Loucy (cell line): ENCODE measurements at regions not wholly inside any gene's neighbourhood (a gene's known extent, or its start where the extent isn't known, plus 50 kb on each side); places are given as distances from the start of the nearest gene placed in this dataset.

Experiments used
- H2AFZ ChIP-seq: fragments of 200-600 bp; sonication (generic); 2 replicates; pipeline ENCODE4 v1.6.0; 2016; ENCODE audit warnings: antibody characterized with exemption, mild to moderate bottlenecking, low read length, moderate library complexity
- H3F3A ChIP-seq: fragments of 200-600 bp; 2 replicates; pipeline ENCODE4 v1.6.0; 2016; ENCODE audit warnings: antibody characterized with exemption, low read depth, mild to moderate bottlenecking
- H3K27me3 ChIP-seq: fragments of 200-600 bp; sonication (generic); 2 replicates; pipeline ENCODE4 v1.6.1; 2014; ENCODE audit warnings: low read length, mild to moderate bottlenecking; ENCODE audit not compliant: insufficient read depth, poor library complexity, severe bottlenecking
- H3K36me3 ChIP-seq: fragments of 200-600 bp; sonication (generic); 2 replicates; pipeline ENCODE4 v1.6.1; 2016; ENCODE audit warnings: low read length; ENCODE audit not compliant: insufficient read depth
- H3K4me1 ChIP-seq: fragments of 200-600 bp; sonication (generic); 2 replicates; pipeline ENCODE4 v1.5.1; 2014; ENCODE audit warnings: low read length, mild to moderate bottlenecking; ENCODE audit not compliant: insufficient read depth, poor library complexity, severe bottlenecking
- H3K4me2 ChIP-seq: fragments of 200-600 bp; sonication (generic); 2 replicates; pipeline ENCODE4 v1.6.0; 2014; ENCODE audit warnings: antibody characterized with exemption, low read length, low read depth, mild to moderate bottlenecking; ENCODE audit not compliant: poor library complexity, severe bottlenecking
- H3K4me3 ChIP-seq: fragments of 200-600 bp; sonication (generic); 2 replicates; pipeline ENCODE4 v1.5.1; 2014; ENCODE audit warnings: low read length, mild to moderate bottlenecking, mixed read lengths; ENCODE audit not compliant: poor library complexity, severe bottlenecking
- H3K79me2 ChIP-seq: fragments of 200-600 bp; sonication (generic); 2 replicates; pipeline ENCODE4 v1.6.1; 2014; ENCODE audit warnings: low read length; ENCODE audit not compliant: insufficient read depth
- H3K9ac ChIP-seq: fragments of 200-600 bp; sonication (generic); 2 replicates; pipeline ENCODE4 v1.6.0; 2014; ENCODE audit warnings: mild to moderate bottlenecking, low read depth, low read length, moderate library complexity; ENCODE audit not compliant: poor library complexity, severe bottlenecking
- H3K9me2 ChIP-seq: fragments of 200-600 bp; sonication (generic); replicated peaks from 2 replicates; pipeline ENCODE4 v1.6.1; 2016; ENCODE audit warnings: low read depth, low read length, mixed read lengths
- H3K9me3 ChIP-seq: fragments of 200-600 bp; sonication (generic); 2 replicates; pipeline ENCODE4 v1.6.1; 2014; ENCODE audit warnings: mild to moderate bottlenecking, antibody characterized with exemption, low read length, low read depth; ENCODE audit not compliant: insufficient read depth
- H4K20me1 ChIP-seq: fragments of 200-600 bp; sonication (generic); 2 replicates; pipeline ENCODE4 v1.6.0; 2014; ENCODE audit warnings: antibody characterized with exemption, low read length, mild to moderate bottlenecking; ENCODE audit not compliant: insufficient read depth, poor library complexity, severe bottlenecking
- CTCF ChIP-seq: fragments of 200-600 bp; sonication (generic); conservative IDR thresholded peaks from 2 replicates; pipeline ENCODE4 v1.5.1; 2014; ENCODE audit warnings: mild to moderate bottlenecking, antibody characterized with exemption, low read length
- EZH2phosphoT487 ChIP-seq: fragments of 200-600 bp; IDR thresholded peaks from 2 replicates; pipeline ENCODE4 v1.6.1; 2018; ENCODE audit warnings: antibody characterized with exemption, mild to moderate bottlenecking, moderate library complexity, borderline replicate concordance

DNA sequence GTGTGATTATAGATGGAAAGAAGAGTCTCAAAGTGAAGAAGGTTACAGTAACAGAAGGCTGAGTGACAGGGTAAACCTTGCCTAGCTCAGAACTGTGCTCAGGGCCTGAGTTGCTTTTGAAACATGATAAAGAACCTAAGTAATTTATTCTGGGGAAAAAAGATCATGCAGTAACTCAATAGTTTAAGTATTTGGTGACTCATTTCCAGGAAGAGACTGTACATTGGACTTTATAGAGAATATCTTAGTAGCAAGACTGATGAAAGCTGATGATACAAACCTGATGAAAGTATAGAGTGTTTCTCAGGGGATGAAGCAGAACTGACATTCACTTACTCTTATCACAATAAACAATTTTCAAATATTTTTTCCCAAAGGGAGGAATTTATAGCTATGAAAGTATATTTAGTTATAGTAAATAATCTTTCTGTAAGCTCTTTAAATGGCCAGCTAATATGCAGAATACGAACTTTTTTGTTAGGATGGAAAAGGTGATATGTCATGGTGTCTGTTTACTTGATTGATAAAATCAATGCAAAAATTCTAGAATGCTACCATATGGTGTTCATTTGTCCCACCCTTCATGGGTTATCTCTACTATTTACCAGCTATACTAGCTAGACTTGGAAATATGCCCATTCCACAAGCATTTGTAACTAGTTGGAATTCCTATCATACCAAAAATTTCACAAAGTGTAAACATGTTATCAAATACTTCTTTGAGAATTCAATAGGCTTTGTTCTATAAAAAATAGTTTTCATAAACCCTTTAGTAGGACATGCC is 1265.5 kb upstream of the ACVR2A start:
- no peak overlapping the region for H3K9ac ChIP-seq
- no peaks in the 10 kb centered on the region for H3K9me2 ChIP-seq
- no peaks in the 10 kb centered on the region for H3K36me3 ChIP-seq
- TF ChIP-seq CTCF (no peak), EZH2phosphoT487 (no peak)
- no peaks in the 10 kb centered on the region for H3K4me1 ChIP-seq
- H3K27me3 ChIP-seq = no peaks in the 10 kb centered on the region
- H3K4me3 ChIP-seq = no peak overlapping the region
- H3F3A ChIP-seq = no peaks in the 10 kb centered on the region
- no peak overlapping the region for H2AFZ ChIP-seq
- H4K20me1 ChIP-seq = no peaks in the 10 kb centered on the region
- no peak overlapping the region for H3K4me2 ChIP-seq
- H3K79me2 ChIP-seq = no peaks in the 10 kb centered on the region
- 0 out of 2 replicates have a peak, but pooled peaks cover 5% of the 10 kb centered on the region for H3K9me3 ChIP-seq

GRCh38 chr2:146576339-146577111 is 1268.3 kb upstream of the ACVR2A start:
- Histone ChIP-seq H3K9ac (no peak overlapping the region), H3F3A (no peaks in the 10 kb centered on the region), H3K9me2 (no peaks in the 10 kb centered on the region), H3K4me3 (no peak overlapping the region), H3K79me2 (no peaks in the 10 kb centered on the region), H3K4me1 (no peaks in the 10 kb centered on the region), H3K4me2 (no peak overlapping the region), H4K20me1 (no peaks in the 10 kb centered on the region), H2AFZ (no peak overlapping the region), H3K27me3 (no peaks in the 10 kb centered on the region), H3K36me3 (no peaks in the 10 kb centered on the region), H3K9me3 (0 out of 2 replicates have a peak, but pooled peaks cover 5% of the 10 kb centered on the region)
- no peak for TF ChIP-seq CTCF
- TF ChIP-seq EZH2phosphoT487 = no peak

- H2AFZ ChIP-seq = no peak overlapping the region
- H3K9me3 ChIP-seq = no peaks in the 10 kb centered on the region
- H4K20me1 ChIP-seq = no peaks in the 10 kb centered on the region
- no peak overlapping the region for H3K9ac ChIP-seq
- TF ChIP-seq EZH2phosphoT487 (no peak), CTCF (no peak)
- no peaks in the 10 kb centered on the region for H3F3A ChIP-seq
- H3K27me3 ChIP-seq = no peaks in the 10 kb centered on the region
- no peak overlapping the region for H3K4me2 ChIP-seq
- no peaks in the 10 kb centered on the region for H3K9me2 ChIP-seq
- H3K4me3 ChIP-seq = no peak overlapping the region
- H3K36me3 ChIP-seq = no peaks in the 10 kb centered on the region
- H3K4me1 ChIP-seq = no peaks in the 10 kb centered on the region
- no peaks in the 10 kb centered on the region for H3K79me2 ChIP-seq
Measured at GRCh38 chr2:146572598-146572997, 1272.2 kb upstream of the ACVR2A start.
